GM19324 (cell line): ENCODE measurements at regions not wholly inside any gene's neighbourhood (a gene's known extent, or its start where the extent isn't known, plus 50 kb on each side); places are given as distances from the start of the nearest gene placed in this dataset.
"Not testable (repeated sequence)": the region's sequence is repeated elsewhere in the genome, so short reads cannot be mapped to it uniquely, and the experiment has no call there.

ENCODE experiments used
- ATAC-seq: cut with Tn5 transposase; IDR thresholded peaks from one replicate; pipeline ENCODE4 v1.9.1; 2021; ENCODE audit warnings: mild to moderate bottlenecking, moderate library complexity; ENCODE audit not compliant: unreplicated experiment, low FRiP score

GRCh38 chr9:34907044-34907443 lies 51.0 kb upstream of the PHF24 start:
- no peak for ATAC-seq

GRCh38 chr9:34899535-34900158 lies 58.4 kb upstream of the PHF24 start:
- peak; percentile 78 for ATAC-seq

DNA sequence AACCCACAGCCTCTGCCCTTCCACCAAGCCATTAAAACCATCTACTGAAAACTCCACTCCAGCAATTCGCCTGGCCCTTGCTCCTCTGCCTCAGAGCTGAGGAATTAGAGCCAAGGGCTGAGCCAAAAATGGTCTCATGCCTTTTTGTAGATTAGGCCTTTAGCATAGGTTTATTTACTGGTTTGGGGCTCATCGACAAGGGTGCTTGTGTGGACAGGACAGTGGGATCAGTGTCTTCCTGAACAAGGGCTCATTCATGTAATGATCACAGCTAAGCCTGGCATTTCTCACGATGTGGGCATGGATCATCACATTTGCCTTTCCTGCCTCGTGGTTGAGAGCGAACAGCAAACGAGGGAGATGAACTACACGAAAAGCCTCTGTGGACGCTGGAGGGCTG lies 59.2 kb upstream of the PHF24 start:
- ATAC-seq: no peak

- no peak for ATAC-seq
Observed at GRCh38 chr9:34896112-34896511, 62.0 kb upstream of the PHF24 start.

- no peak for ATAC-seq
Observed at GRCh38 chr9:34892886-34893285, 65.2 kb upstream of the PHF24 start.

DNA sequence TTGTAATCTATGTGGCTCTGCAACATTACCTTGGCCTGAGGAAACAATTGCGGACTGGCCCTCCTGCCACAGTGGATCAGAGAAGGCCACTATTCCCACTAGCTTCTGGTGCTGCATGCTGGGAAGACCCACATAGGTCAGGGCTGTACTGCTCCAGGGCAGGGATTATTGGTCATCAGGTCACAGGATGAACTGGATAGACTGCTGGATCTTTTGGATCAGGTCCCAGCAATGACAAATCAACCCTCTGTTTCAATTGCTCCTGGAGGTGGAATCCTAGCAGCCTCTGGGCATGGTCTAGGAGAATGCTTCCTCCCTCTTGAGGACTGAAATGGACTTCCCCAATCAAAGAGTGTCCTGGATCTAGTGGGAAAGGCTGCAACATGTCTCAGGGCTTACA lies 66.7 kb upstream of the PHF24 start:
- no peak for ATAC-seq

DNA sequence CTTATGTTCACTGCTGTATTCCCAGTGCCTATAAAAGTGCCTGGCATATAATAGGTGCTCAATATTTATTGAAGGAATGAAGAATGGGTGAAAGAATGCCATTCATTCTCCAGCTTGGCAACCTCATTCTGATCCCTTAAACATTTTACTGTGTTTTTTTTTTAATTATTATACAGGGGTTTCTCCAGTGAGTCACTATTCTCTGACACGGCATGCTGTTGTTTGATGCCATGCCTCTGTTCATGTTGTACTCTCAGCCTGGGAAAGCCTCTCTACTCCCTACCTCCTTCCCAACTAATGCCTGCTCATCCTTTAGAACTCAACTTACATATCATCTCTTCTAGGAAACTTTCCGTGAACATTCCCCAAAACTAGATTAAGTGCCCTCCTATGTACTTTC lies 70.2 kb upstream of the PHF24 start:
- no peak for ATAC-seq

DNA sequence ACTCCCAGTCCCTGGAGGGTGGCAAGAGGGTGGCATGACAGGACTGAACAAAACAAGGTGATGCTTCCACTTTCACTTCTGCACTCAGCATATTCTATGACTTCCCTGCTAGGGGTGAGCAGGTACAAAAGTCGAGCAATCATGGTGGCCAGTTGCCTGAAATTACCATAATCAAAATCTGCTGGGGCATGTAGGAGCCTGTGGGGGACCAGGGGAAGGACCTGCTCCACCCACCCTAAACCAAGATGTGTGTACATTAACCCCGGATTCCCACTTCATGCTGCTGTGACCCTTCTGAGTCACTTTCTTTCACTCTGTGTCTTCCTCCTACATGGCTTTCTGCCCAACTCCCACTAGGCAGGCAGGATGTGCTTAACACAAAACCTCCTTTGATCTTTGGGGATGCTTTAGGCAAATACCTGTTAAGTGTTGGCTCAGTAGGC lies 73.3 kb upstream of the PHF24 start:
- ATAC-seq: peak; percentile 75

GRCh38 chr9:34876096-34876495 lies 82.0 kb upstream of the PHF24 start:
- ATAC-seq: no peak

- no peak for ATAC-seq
Observed at GRCh38 chr9:34869390-34869789, 88.7 kb upstream of the PHF24 start.

DNA sequence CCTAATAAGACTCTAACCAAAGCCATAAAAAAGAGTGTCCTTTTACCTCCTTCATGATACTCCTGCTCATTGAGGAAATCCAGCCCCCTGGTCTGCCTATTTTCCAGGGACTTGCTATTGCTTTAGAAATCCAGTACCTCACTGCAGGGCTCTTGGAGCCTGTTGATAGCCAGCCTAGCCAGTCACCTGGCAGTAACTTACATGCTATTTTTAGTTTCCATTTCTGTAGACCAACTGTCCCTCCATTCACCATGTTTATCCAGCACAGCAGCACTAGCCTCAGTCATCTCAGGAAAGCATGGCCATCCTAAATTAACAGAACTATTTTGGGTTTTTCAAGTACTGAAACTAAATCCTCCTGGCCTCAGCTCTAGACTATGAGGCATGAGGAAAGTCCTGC lies 91.5 kb upstream of the PHF24 start:
- ATAC-seq: no peak

GRCh38 chr9:34863426-34863825 lies 94.7 kb upstream of the PHF24 start:
- ATAC-seq: no peak

- ATAC-seq: no peak
Observed at GRCh38 chr9:34862836-34863235, 95.2 kb upstream of the PHF24 start.

- no peak for ATAC-seq
Observed at GRCh38 chr9:34862043-34862442, 96.0 kb upstream of the PHF24 start.

- not testable (repeated sequence) for ATAC-seq
Observed at GRCh38 chr9:34855016-34855415, 103.1 kb upstream of the PHF24 start.

DNA sequence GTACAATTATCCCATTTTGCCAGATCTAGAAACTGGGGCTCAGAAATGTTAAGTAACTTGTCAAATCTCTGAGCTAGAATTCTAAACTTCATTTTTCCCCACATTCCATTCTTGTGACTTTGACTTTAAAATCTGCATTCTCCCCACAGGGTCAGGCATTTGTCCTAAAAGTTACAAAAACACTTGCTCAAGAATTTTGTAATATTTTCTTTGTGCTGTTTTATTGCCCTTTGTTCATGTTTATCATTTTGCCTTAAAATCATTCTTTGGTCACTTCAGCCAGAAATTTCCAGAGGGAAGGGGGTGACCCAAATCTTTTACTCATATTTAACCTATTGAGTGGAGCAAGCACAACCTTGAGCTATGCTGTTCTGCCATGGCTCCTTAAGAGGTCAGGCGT lies 120.1 kb upstream of the CCL21 start:
- ATAC-seq: no peak

- no peak for ATAC-seq
Observed at GRCh38 chr9:34826999-34827538, 117.1 kb upstream of the CCL21 start.

GRCh38 chr9:34825775-34826174 lies 115.8 kb upstream of the CCL21 start:
- no peak for ATAC-seq

- ATAC-seq: no peak
Observed at GRCh38 chr9:34823778-34824177, 113.8 kb upstream of the CCL21 start.

DNA sequence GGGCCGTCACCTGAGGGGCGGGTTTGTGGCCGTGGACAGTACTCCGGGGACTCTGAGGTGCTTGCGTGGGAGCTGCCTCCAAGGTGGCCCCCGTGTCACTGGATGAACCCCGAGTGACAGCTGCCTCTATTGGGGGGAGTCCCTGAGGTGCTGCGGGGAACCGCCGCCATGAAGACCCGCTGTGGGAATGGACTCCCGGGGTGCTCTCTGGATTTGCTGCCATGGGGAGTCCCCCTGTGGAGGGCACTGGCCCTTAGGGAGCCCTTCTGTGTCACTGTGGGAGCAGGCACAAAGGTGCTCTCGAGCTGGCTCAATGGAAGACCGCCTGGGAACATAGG lies 100.2 kb upstream of the CCL21 start:
- no peak for ATAC-seq

DNA sequence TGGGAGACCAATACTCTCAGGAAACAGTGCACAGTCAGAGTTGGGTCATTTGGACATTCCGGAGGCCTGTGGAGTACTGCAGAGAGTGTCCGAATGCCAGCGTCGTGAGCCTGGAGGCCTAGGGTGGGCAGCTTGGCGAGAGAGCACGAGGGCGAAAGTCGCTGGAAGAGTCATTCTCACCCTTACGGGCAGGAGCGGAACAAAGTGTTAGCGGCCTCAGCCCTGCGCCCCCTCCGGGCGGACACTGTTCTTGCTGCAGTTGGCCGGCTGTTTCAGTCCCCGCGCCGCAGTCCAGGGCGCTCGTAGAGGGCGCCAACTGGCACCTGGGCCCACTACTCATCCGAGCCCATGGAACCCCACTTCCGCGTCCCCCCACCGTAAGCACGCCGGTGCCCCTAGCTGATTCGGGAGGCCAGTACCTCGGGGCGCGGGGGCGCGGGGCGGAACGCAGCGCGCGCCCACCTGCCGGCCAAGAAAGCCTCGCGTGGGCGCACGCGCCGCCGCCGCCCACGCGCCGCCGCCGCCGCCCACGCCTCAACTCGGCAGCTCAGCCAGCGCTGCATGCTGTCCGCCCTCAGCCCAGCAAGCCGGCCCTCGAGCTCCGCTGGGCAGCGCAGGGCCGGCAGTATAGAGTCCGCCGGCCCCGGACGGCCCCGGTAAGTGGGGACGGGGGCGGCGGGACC lies 99.7 kb upstream of the CCL21 start:
- ATAC-seq: no peak

DNA sequence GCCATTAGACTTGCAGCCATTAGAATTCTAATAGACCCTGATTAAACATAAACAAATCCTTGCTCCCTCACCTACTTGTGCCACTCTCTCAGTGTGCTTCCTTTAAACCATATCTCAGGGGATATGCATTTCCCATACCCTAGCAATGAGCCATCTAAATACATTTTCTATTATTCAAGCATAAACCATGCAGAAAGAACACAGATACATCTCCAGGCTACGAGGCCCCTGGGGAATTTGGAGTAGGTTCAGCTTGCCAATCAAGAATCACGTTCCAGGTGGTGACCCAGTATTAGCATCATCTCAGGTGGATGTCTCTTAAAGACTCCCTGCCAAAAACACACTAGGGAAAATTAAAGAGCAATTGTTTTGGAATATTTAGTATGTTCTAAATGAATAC lies 93.0 kb upstream of the CCL21 start:
- ATAC-seq: no peak
